Erythroblast (primary cell): ENCODE measurements at regions not wholly inside any gene's neighbourhood (a gene's known extent, or its start where the extent isn't known, plus 50 kb on each side); places are given as distances from the start of the nearest gene placed in this dataset.
"Not testable (repeated sequence)": the region's sequence is repeated elsewhere in the genome, so short reads cannot be mapped to it uniquely, and the experiment has no call there.

Source experiments
- DNase-seq, 2 experiments: peaks; one replicate each; lab custom pipeline; 2025; lab: John Stamatoyannopoulos, UW
- GATA1 ChIP-seq: IDR thresholded peaks from 2 replicates; pipeline ENCODE4 v1.6.1; 2011; ENCODE audit warnings: low read depth, mild to moderate bottlenecking, control low read depth, low read length, moderate library complexity
- POLR2A ChIP-seq: IDR thresholded peaks from 2 replicates; pipeline ENCODE4 v1.6.1; 2011; ENCODE audit warnings: mild to moderate bottlenecking, low read length

GRCh38 chr1:113207457-113207856, 134.5 kb downstream of the LRIG2 start:
- no peak for TF ChIP-seq POLR2A
- no peak for TF ChIP-seq GATA1
- DNase-seq, result no peak

GRCh38 chr1:113208425-113208824, 135.4 kb downstream of the LRIG2 start:
- DNase-seq, result not testable (repeated sequence)

- DNase-seq, result peak; percentile 15 to 40
- no peak for TF ChIP-seq POLR2A
- no peak for TF ChIP-seq GATA1
These were observed 137.2 kb downstream of the LRIG2 start for GRCh38 chr1:113210248-113210647.

- no peak for DNase-seq
- TF ChIP-seq GATA1 (no peak), POLR2A (no peak)
These were observed 138.5 kb downstream of the LRIG2 start for GRCh38 chr1:113211467-113211866.

GRCh38 chr1:113215015-113215414, 142.0 kb downstream of the LRIG2 start:
- no peak for TF ChIP-seq POLR2A
- no peak for TF ChIP-seq GATA1
- DNase-seq, result no peak

- TF ChIP-seq POLR2A (no peak), GATA1 (no peak)
- no peak for DNase-seq
These were observed 143.7 kb downstream of the LRIG2 start for GRCh38 chr1:113216664-113217063.

- TF ChIP-seq GATA1 (no peak), POLR2A (no peak)
- peak; percentile 18 to 54 for DNase-seq
These were observed 144.6 kb downstream of the LRIG2 start for GRCh38 chr1:113217447-113218208.

GRCh38 chr1:113219377-113219776, 146.4 kb downstream of the LRIG2 start:
- DNase-seq, result peak; percentile 27 to 28
- TF ChIP-seq GATA1 (no peak), POLR2A (no peak)

- DNase-seq, result no peak
- TF ChIP-seq GATA1 (no peak), POLR2A (no peak)
These were observed 146.8 kb downstream of the LRIG2 start for GRCh38 chr1:113219828-113220227.

- DNase-seq, result no peak
- TF ChIP-seq GATA1 (no peak), POLR2A (no peak)
These were observed 150.0 kb downstream of the LRIG2 start for GRCh38 chr1:113223040-113223439.

GRCh38 chr1:113223546-113223945, 150.5 kb downstream of the LRIG2 start:
- DNase-seq, result no peak
- TF ChIP-seq GATA1 (no peak), POLR2A (no peak)

GRCh38 chr1:113226148-113226547, 153.2 kb downstream of the LRIG2 start:
- no peak for DNase-seq
- TF ChIP-seq POLR2A, result no peak
- no peak for TF ChIP-seq GATA1

GRCh38 chr1:113231866-113232265, 158.4 kb upstream of the MAGI3 start:
- no peak for DNase-seq
- TF ChIP-seq GATA1, result no peak
- no peak for TF ChIP-seq POLR2A

- no peak for DNase-seq
- no peak for TF ChIP-seq POLR2A
These were observed 156.9 kb upstream of the MAGI3 start for GRCh38 chr1:113233441-113233840.

- no peak for TF ChIP-seq POLR2A
- TF ChIP-seq GATA1, result no peak
- no peak for DNase-seq
These were observed 149.1 kb upstream of the MAGI3 start for GRCh38 chr1:113241237-113241636.
